HepG2 (cell line): ENCODE measurements at regions not wholly inside any gene's neighbourhood (a gene's known extent, or its start where the extent isn't known, plus 50 kb on each side); places are given as distances from the start of the nearest gene placed in this dataset.

Experiments used
- ATF2 ChIP-seq: sonication (generic); formaldehyde crosslinking; IDR thresholded peaks from 2 replicates; pipeline ENCODE4 v1.4.0; 2020; ENCODE audit warnings: missing genetic modification reagents
- EZH2 ChIP-seq: conservative IDR thresholded peaks from 2 replicates; pipeline ENCODE4 v1.6.1; 2012; ENCODE audit warnings: mild to moderate bottlenecking, low read depth, low read length, moderate library complexity
- FOXA1 ChIP-seq, 2 experiments: fragments of 450-650 bp in 1 of 2; sonication (generic) in 1 of 2; formaldehyde crosslinking in 1 of 2; IDR thresholded peaks; 2 replicates each; pipeline versions ENCODE4 v1.4.0 to v1.6.1; 2016 to 2020; ENCODE audit warnings: missing genetic modification reagents in 1 of 2
- FOXP4 ChIP-seq: sonication (generic); formaldehyde crosslinking; IDR thresholded peaks from 2 replicates; pipeline ENCODE4 v1.4.0; 2020; ENCODE audit warnings: missing genetic modification reagents
- GTF2F1 ChIP-seq: fragments of 150-350 bp; IDR thresholded peaks from 2 replicates; pipeline ENCODE4 v1.6.1; 2014; ENCODE audit warnings: low read length
- JUND ChIP-seq: sonication (generic); formaldehyde crosslinking; IDR thresholded peaks from 2 replicates; pipeline ENCODE4 v1.8.0; 2022; ENCODE audit warnings: mild to moderate bottlenecking, missing genetic modification reagents
- POLR2A ChIP-seq, 2 experiments: IDR thresholded peaks; 2 replicates each; pipeline ENCODE4 v1.6.1; 2011; ENCODE audit warnings: low read depth in 2 of 2, low read length in 2 of 2, mild to moderate bottlenecking in 1 of 2, moderate library complexity in 1 of 2; ENCODE audit not compliant: insufficient read depth in 1 of 2
- RAD21 ChIP-seq: fragments of 450-650 bp; formaldehyde crosslinking; IDR thresholded peaks from 2 replicates; pipeline ENCODE4 v1.5.0; 2020; ENCODE audit warnings: mild to moderate bottlenecking
- REST ChIP-seq, 2 experiments: IDR thresholded peaks; 2 replicates each; pipeline ENCODE4 v1.6.1; 2011 to 2012; ENCODE audit warnings: low read length in 2 of 2, borderline replicate concordance in 1 of 2, low read depth in 1 of 2, mild to moderate bottlenecking in 1 of 2, moderate library complexity in 1 of 2
- RFX3 ChIP-seq: IDR thresholded peaks from 2 replicates; pipeline ENCODE4 v1.6.1; 2016; ENCODE audit warnings: missing biosample characterization, missing genetic modification reagents
- SMARCC2 ChIP-seq: fragments of 450-650 bp; IDR thresholded peaks from 2 replicates; pipeline ENCODE4 v1.6.1; 2017; ENCODE audit warnings: antibody characterized with exemption, mild to moderate bottlenecking
- TF ChIP-seq, protein P1 (sequence below): sonication (generic); formaldehyde crosslinking; IDR thresholded peaks from 2 replicates; pipeline ENCODE4 v1.4.0; 2020; ENCODE audit warnings: missing genetic modification reagents
- TF ChIP-seq, protein P2 (sequence below): fragments of 450-650 bp; IDR thresholded peaks from 2 replicates; pipeline ENCODE4 v1.6.1; 2017; ENCODE audit warnings: mild to moderate bottlenecking

DNA sequence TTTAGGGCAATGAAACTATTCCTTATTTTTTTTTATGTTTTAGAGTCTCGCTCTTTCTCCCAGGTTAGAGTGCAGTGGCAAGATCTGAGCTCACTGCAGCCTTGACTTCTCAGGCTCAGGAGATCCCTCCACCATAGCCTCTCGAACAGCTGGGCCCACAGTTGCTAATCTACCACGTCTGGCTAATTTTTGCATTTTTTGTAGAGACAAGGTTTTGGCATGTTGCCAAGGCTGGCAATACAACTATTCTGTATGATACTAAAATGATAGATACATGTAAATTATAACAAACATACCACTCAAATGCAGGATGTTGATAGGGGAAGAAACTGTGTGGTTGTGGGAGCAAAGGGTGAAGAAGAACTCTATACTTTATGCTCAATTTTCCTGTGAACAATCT, 401.3 kb downstream of the ZFHX3 start:
- no peak for TF ChIP-seq JUND
- no peak for TF ChIP-seq EZH2
- no peak for TF ChIP-seq SMARCC2
- no peak for TF ChIP-seq RFX3 (CRISPR knock-in tag)
- TF ChIP-seq FOXA1 (IDR thresholded peaks at IDR 0.05), result no peak
- TF ChIP-seq FOXA1 (CRISPR knock-in tag; IDR thresholded peaks at IDR 0.05), result no peak
- no peak for TF ChIP-seq REST (IDR thresholded peaks at IDR 0.05; ENCODE audit: borderline replicate concordance in 1 of 2, low read depth in 1 of 2, low read length in 2 of 2)
- no peak for TF ChIP-seq ATF2 (CRISPR knock-in tag)
- TF ChIP-seq RAD21 (CRISPR knock-in tag), result no peak
- no peak for TF ChIP-seq GTF2F1
- no peak for TF ChIP-seq FOXP4
- TF ChIP-seq, protein P1, sequence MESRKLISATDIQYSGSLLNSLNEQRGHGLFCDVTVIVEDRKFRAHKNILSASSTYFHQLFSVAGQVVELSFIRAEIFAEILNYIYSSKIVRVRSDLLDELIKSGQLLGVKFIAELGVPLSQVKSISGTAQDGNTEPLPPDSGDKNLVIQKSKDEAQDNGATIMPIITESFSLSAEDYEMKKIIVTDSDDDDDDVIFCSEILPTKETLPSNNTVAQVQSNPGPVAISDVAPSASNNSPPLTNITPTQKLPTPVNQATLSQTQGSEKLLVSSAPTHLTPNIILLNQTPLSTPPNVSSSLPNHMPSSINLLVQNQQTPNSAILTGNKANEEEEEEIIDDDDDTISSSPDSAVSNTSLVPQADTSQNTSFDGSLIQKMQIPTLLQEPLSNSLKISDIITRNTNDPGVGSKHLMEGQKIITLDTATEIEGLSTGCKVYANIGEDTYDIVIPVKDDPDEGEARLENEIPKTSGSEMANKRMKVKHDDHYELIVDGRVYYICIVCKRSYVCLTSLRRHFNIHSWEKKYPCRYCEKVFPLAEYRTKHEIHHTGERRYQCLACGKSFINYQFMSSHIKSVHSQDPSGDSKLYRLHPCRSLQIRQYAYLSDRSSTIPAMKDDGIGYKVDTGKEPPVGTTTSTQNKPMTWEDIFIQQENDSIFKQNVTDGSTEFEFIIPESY, result no peak
- TF ChIP-seq POLR2A (IDR thresholded peaks at IDR 0.05; ENCODE audit: insufficient read depth in 1 of 2, low read depth in 2 of 2, low read length in 2 of 2), result no peak
- TF ChIP-seq, protein P2, sequence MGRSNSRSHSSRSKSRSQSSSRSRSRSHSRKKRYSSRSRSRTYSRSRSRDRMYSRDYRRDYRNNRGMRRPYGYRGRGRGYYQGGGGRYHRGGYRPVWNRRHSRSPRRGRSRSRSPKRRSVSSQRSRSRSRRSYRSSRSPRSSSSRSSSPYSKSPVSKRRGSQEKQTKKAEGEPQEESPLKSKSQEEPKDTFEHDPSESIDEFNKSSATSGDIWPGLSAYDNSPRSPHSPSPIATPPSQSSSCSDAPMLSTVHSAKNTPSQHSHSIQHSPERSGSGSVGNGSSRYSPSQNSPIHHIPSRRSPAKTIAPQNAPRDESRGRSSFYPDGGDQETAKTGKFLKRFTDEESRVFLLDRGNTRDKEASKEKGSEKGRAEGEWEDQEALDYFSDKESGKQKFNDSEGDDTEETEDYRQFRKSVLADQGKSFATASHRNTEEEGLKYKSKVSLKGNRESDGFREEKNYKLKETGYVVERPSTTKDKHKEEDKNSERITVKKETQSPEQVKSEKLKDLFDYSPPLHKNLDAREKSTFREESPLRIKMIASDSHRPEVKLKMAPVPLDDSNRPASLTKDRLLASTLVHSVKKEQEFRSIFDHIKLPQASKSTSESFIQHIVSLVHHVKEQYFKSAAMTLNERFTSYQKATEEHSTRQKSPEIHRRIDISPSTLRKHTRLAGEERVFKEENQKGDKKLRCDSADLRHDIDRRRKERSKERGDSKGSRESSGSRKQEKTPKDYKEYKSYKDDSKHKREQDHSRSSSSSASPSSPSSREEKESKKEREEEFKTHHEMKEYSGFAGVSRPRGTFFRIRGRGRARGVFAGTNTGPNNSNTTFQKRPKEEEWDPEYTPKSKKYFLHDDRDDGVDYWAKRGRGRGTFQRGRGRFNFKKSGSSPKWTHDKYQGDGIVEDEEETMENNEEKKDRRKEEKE, result no peak
